IMR-90 (cell line): ENCODE measurements at regions not wholly inside any gene's neighbourhood (a gene's known extent, or its start where the extent isn't known, plus 50 kb on each side); places are given as distances from the start of the nearest gene placed in this dataset.

Source experiments
- ATAC-seq: fragments of 200-7000 bp; cut with Tn5 transposase; 2 replicates; pipeline ENCODE4 v1.9.1; 2020; ENCODE audit warnings: low read depth, mild to moderate bottlenecking, moderate library complexity
- BruUV-seq: library from RNA; stranded (reverse); fragments of 400-500 nt; replicated peaks from 2 replicates; lab custom pipeline; 2021; lab: Mats Ljungman, UMichigan
- CTCF ChIA-PET: fragments of 300-600 bp; formaldehyde crosslinking; extraction: SDS; loops from one replicate; lab custom pipeline; 2021; ENCODE audit warnings: antibody characterized with exemption; lab: Yijun Ruan, JAX
- POLR2A ChIA-PET: fragments of 300-600 bp; sonication (Branson Sonifier 250); formaldehyde crosslinking; loops from one replicate; lab custom pipeline; 2022; ENCODE audit warnings: antibody characterized with exemption; ENCODE audit not compliant: unreplicated experiment; lab: Charles Lee
- DNase-seq: peaks from one replicate; pipeline ENCODE4 v3.0.0; 2013
- H2AFZ ChIP-seq: replicated peaks from 2 replicates; pipeline ENCODE3; 2013; ENCODE audit warnings: low read length, mild to moderate bottlenecking; ENCODE audit not compliant: poor library complexity
- H2AK5ac ChIP-seq: 2 replicates; pipeline ENCODE4 v1.6.1; 2013; ENCODE audit warnings: low read depth, low read length, inconsistent platforms
- H2AK9ac ChIP-seq: replicated peaks from 2 replicates; pipeline ENCODE3; 2013; ENCODE audit warnings: mild to moderate bottlenecking, low read depth, low read length, moderate library complexity; ENCODE audit not compliant: poor library complexity
- H2BK120ac ChIP-seq: 2 replicates; pipeline ENCODE4 v1.6.1; 2013; ENCODE audit warnings: low read depth, low read length, inconsistent platforms
- H2BK15ac ChIP-seq: 3 replicates; pipeline ENCODE4 v1.6.1; 2013; ENCODE audit warnings: low read depth, low read length, inconsistent platforms
- H2BK20ac ChIP-seq: 2 replicates; pipeline ENCODE4 v1.6.1; 2013; ENCODE audit warnings: low read depth, mild to moderate bottlenecking, inconsistent platforms, low read length, moderate library complexity
- H2BK5ac ChIP-seq: 2 replicates; pipeline ENCODE4 v1.6.1; 2013; ENCODE audit warnings: mild to moderate bottlenecking, low read depth, low read length, inconsistent platforms; ENCODE audit not compliant: poor library complexity, severe bottlenecking
- H3K14ac ChIP-seq: replicated peaks from 2 replicates; pipeline ENCODE4 v1.6.1; 2013; ENCODE audit warnings: low read depth, low read length, inconsistent platforms
- H3K18ac ChIP-seq: 2 replicates; pipeline ENCODE4 v1.6.1; 2013; ENCODE audit warnings: low read depth, low read length, control low read depth
- H3K23ac ChIP-seq: 2 replicates; pipeline ENCODE4 v1.6.1; 2013; ENCODE audit warnings: low read depth, low read length, inconsistent platforms
- H3K27ac ChIP-seq: 2 replicates; pipeline ENCODE4 v1.5.1; 2013; ENCODE audit warnings: mild to moderate bottlenecking, control low read depth, low read length; ENCODE audit not compliant: insufficient read depth
- H3K27me3 ChIP-seq: 2 replicates; pipeline ENCODE4 v1.6.1; 2013; ENCODE audit warnings: low read length; ENCODE audit not compliant: control insufficient read depth, insufficient read depth
- H3K36me3 ChIP-seq: 2 replicates; pipeline ENCODE4 v1.6.1; 2013; ENCODE audit warnings: low read length, mixed read lengths; ENCODE audit not compliant: control insufficient read depth, insufficient read depth
- H3K4ac ChIP-seq: 2 replicates; pipeline ENCODE4 v1.6.1; 2013; ENCODE audit warnings: low read depth, low read length, inconsistent platforms
- H3K4me1 ChIP-seq: 2 replicates; pipeline ENCODE4 v1.6.1; 2013; ENCODE audit warnings: low read length, mixed read lengths; ENCODE audit not compliant: control insufficient read depth, insufficient read depth
- H3K4me2 ChIP-seq: 2 replicates; pipeline ENCODE4 v1.6.1; 2013; ENCODE audit warnings: low read depth, mild to moderate bottlenecking, control low read depth, low read length, moderate library complexity
- H3K4me3 ChIP-seq: 2 replicates; pipeline ENCODE4 v1.5.1; 2013; ENCODE audit warnings: low read depth, mild to moderate bottlenecking, control low read depth, low read length, moderate library complexity; ENCODE audit not compliant: insufficient read depth
- H3K56ac ChIP-seq: 2 replicates; pipeline ENCODE4 v1.6.1; 2013; ENCODE audit warnings: low read length, inconsistent platforms; ENCODE audit not compliant: insufficient read depth; ENCODE audit errors: extremely low read depth
- H3K79me1 ChIP-seq, 2 experiments: 2 replicates each; pipeline ENCODE4 v1.6.1; 2013; ENCODE audit warnings: low read length in 2 of 2, inconsistent platforms in 1 of 2, low read depth in 1 of 2
- H3K9ac ChIP-seq: 2 replicates; pipeline ENCODE4 v1.6.1; 2013; ENCODE audit warnings: low read depth, low read length, control low read depth
- H3K9me1 ChIP-seq: 2 replicates; pipeline ENCODE4 v1.6.1; 2013; ENCODE audit warnings: low read length, inconsistent platforms; ENCODE audit not compliant: insufficient read depth
- H3K9me3 ChIP-seq: 2 replicates; pipeline ENCODE4 v1.6.1; 2013; ENCODE audit warnings: low read length; ENCODE audit not compliant: control insufficient read depth, insufficient read depth
- H4K20me1 ChIP-seq: 2 replicates; pipeline ENCODE4 v1.6.1; 2013; ENCODE audit warnings: low read length, inconsistent platforms; ENCODE audit not compliant: insufficient read depth
- H4K5ac ChIP-seq: 2 replicates; pipeline ENCODE4 v1.6.1; 2013; ENCODE audit warnings: mild to moderate bottlenecking, low read depth, low read length, control low read depth
- H4K8ac ChIP-seq, 2 experiments: 2 replicates each; pipeline ENCODE4 v1.6.1; 2013; ENCODE audit warnings: low read depth in 2 of 2, low read length in 2 of 2, control low read depth in 1 of 2, inconsistent platforms in 1 of 2
- H4K91ac ChIP-seq: 2 replicates; pipeline ENCODE4 v1.6.1; 2013; ENCODE audit warnings: low read depth, low read length, inconsistent platforms; ENCODE audit not compliant: insufficient read depth
- BHLHE40 ChIP-seq: fragments of 150-350 bp; IDR thresholded peaks from 2 replicates; pipeline ENCODE4 v1.6.1; 2016; ENCODE audit warnings: mild to moderate bottlenecking, low read depth, low read length
- CHD1 ChIP-seq: IDR thresholded peaks from 2 replicates; pipeline ENCODE4 v1.6.1; 2012; ENCODE audit warnings: low read depth, low read length, improper control_type of control experiment
- FOS ChIP-seq: fragments of 150-350 bp; IDR thresholded peaks from 2 replicates; pipeline ENCODE4 v1.6.1; 2016; ENCODE audit warnings: low read depth, low read length
- MAZ ChIP-seq: IDR thresholded peaks from 2 replicates; pipeline ENCODE4 v1.6.1; 2012; ENCODE audit warnings: low read depth, mild to moderate bottlenecking, low read length, improper control_type of control experiment, moderate library complexity, borderline replicate concordance
- MXI1 ChIP-seq: IDR thresholded peaks from 2 replicates; pipeline ENCODE4 v1.6.1; 2012; ENCODE audit warnings: low read depth, mild to moderate bottlenecking, low read length, moderate library complexity, borderline replicate concordance
- NFE2L2 ChIP-seq: fragments of 150-350 bp; IDR thresholded peaks from 2 replicates; pipeline ENCODE4 v1.6.1; 2016; ENCODE audit warnings: low read depth, mild to moderate bottlenecking, low read length
- POLR2A ChIP-seq: IDR thresholded peaks from 2 replicates; pipeline ENCODE4 v1.6.1; 2012; ENCODE audit warnings: mild to moderate bottlenecking, low read depth, low read length
- RAD21 ChIP-seq: IDR thresholded peaks from 2 replicates; pipeline ENCODE4 v1.6.1; 2012; ENCODE audit warnings: low read length, improper control_type of control experiment
- RCOR1 ChIP-seq: IDR thresholded peaks from 2 replicates; pipeline ENCODE4 v1.6.1; 2012; ENCODE audit warnings: mild to moderate bottlenecking, low read length, improper control_type of control experiment; ENCODE audit not compliant: insufficient replicate concordance
- RFX5 ChIP-seq: IDR thresholded peaks from 2 replicates; pipeline ENCODE4 v1.8.0; 2012; ENCODE audit warnings: low read depth, mild to moderate bottlenecking, low read length, moderate library complexity
- SMC3 ChIP-seq: fragments of 150-350 bp; IDR thresholded peaks from 2 replicates; pipeline ENCODE4 v1.6.1; 2016; ENCODE audit warnings: low read depth, mild to moderate bottlenecking, antibody characterized with exemption, low read length, moderate library complexity
- WGBS, 2 experiments: methylation state at CpG; one replicate each; pipeline versions ENCODE4 v1.1.5 to v1.1.7; 2013; ENCODE audit warnings: missing lambda C conversion rate in 2 of 2; ENCODE audit not compliant: insufficient read length in 1 of 2; ENCODE audit errors: extremely low coverage in 2 of 2; 5-methylcytosine and 5-hydroxymethylcytosine counted together
- dilution Hi-C: fragments of 300-500 bp; cut with HindIII; formaldehyde crosslinking; loops from one replicate; pipeline ENCODE4 v1.14.3; 2018; ENCODE audit warnings: low sequenced_read_pairs; ENCODE audit not compliant: unreplicated experiment
- in situ Hi-C: fragments of 300-500 bp; cut with MboI; formaldehyde crosslinking; loops from 3 replicates; pipeline ENCODE4 v1.14.3; 2019; ENCODE audit warnings: low sequenced_read_pairs, inconsistent platforms, mixed read lengths
- intact Hi-C: fragments of 100-400 bp; cut with micrococcal nuclease; formaldehyde crosslinking; loops from 2 replicates; pipeline ENCODE4 v1.10.0; 2022
- TF ChIP-seq, protein P1 (sequence below): conservative IDR thresholded peaks from 2 replicates; pipeline ENCODE4 v1.5.1; 2012; ENCODE audit warnings: mild to moderate bottlenecking, low read depth, low read length, improper control_type of control experiment
- TF ChIP-seq, protein P2 (sequence below): fragments of 150-350 bp; IDR thresholded peaks from 2 replicates; pipeline ENCODE4 v1.6.1; 2017; ENCODE audit warnings: mild to moderate bottlenecking, antibody characterized with exemption, low read length, low read depth
- TF ChIP-seq, protein P3 (sequence below): fragments of 150-350 bp; IDR thresholded peaks from 2 replicates; pipeline ENCODE4 v1.6.1; 2016; ENCODE audit warnings: low read depth, mild to moderate bottlenecking, low read length, moderate library complexity, borderline replicate concordance

DNA sequence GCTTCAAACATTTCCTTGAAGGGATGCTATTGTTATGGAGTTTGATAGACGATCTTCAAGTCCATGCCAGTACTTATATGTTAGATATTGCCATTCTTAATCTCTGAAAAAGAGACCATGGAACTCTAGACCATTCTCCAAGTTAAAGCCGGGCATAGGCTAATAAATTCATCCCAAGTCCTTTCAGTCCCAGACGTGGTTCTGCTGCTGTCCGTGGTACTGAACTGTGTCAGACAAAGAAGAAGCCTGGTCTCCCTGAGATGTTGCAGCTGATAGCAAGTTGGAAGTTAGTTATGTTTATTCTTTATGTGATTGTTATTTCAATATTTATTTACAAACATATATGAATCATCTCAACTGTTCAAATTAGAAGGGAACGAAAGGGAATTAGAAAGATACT, 158.7 kb downstream of the NMUR2 start:
- no peaks in the 10 kb centered on the region for H3K4me1 ChIP-seq
- H3K9ac ChIP-seq = no peak overlapping the region
- no peak overlapping the region for H4K5ac ChIP-seq
- ChIA-PET POLR2A (no interaction called here), CTCF (no interaction called here)
- H2AFZ ChIP-seq = no peak overlapping the region
- BruUV-seq = no TSS peak
- in situ Hi-C loops (no loop called here), intact Hi-C loops (no loop called here), dilution Hi-C loops (no loop called here)
- no peak overlapping the region for H3K4me3 ChIP-seq
- no CpG with 5 or more reads among the region's 5 CpGs for WGBS, 2 experiments
- no peaks in the 10 kb centered on the region for H4K20me1 ChIP-seq
- H3K27me3 ChIP-seq = no peaks in the 10 kb centered on the region
- no peaks in the 10 kb centered on the region for H3K36me3 ChIP-seq
- no peak overlapping the region for H3K23ac ChIP-seq
- TF ChIP-seq RFX5 (no peak), BHLHE40 (no peak), FOS (no peak), MXI1 (no peak), CHD1 (no peak), SMC3 (no peak), RAD21 (no peak), NFE2L2 (no peak), RCOR1 (no peak), POLR2A (no peak), MAZ (no peak)
- TF ChIP-seq, protein P1, sequence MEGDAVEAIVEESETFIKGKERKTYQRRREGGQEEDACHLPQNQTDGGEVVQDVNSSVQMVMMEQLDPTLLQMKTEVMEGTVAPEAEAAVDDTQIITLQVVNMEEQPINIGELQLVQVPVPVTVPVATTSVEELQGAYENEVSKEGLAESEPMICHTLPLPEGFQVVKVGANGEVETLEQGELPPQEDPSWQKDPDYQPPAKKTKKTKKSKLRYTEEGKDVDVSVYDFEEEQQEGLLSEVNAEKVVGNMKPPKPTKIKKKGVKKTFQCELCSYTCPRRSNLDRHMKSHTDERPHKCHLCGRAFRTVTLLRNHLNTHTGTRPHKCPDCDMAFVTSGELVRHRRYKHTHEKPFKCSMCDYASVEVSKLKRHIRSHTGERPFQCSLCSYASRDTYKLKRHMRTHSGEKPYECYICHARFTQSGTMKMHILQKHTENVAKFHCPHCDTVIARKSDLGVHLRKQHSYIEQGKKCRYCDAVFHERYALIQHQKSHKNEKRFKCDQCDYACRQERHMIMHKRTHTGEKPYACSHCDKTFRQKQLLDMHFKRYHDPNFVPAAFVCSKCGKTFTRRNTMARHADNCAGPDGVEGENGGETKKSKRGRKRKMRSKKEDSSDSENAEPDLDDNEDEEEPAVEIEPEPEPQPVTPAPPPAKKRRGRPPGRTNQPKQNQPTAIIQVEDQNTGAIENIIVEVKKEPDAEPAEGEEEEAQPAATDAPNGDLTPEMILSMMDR = no peak
- TF ChIP-seq, protein P2, sequence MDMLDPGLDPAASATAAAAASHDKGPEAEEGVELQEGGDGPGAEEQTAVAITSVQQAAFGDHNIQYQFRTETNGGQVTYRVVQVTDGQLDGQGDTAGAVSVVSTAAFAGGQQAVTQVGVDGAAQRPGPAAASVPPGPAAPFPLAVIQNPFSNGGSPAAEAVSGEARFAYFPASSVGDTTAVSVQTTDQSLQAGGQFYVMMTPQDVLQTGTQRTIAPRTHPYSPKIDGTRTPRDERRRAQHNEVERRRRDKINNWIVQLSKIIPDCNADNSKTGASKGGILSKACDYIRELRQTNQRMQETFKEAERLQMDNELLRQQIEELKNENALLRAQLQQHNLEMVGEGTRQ = no peak
- TF ChIP-seq, protein P3, sequence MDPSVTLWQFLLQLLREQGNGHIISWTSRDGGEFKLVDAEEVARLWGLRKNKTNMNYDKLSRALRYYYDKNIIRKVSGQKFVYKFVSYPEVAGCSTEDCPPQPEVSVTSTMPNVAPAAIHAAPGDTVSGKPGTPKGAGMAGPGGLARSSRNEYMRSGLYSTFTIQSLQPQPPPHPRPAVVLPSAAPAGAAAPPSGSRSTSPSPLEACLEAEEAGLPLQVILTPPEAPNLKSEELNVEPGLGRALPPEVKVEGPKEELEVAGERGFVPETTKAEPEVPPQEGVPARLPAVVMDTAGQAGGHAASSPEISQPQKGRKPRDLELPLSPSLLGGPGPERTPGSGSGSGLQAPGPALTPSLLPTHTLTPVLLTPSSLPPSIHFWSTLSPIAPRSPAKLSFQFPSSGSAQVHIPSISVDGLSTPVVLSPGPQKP = no peak
- H2AK5ac ChIP-seq = no peak overlapping the region
- DNase-seq = peak; percentile 3
- no peak overlapping the region for H2BK120ac ChIP-seq
- H3K56ac ChIP-seq = no peak overlapping the region
- H3K4ac ChIP-seq = no peak overlapping the region
- no peak overlapping the region for H3K18ac ChIP-seq
- no peak overlapping the region for H2BK20ac ChIP-seq
- ATAC-seq = no peak
- no peak overlapping the region for H3K4me2 ChIP-seq
- H2BK5ac ChIP-seq = no peak overlapping the region
- no peak overlapping the region for H4K8ac ChIP-seq
- no peak overlapping the region for H3K14ac ChIP-seq
- no peak overlapping the region for H4K91ac ChIP-seq
- no peaks in the 10 kb centered on the region for H3K79me1 ChIP-seq
- no peaks in the 10 kb centered on the region for H3K9me1 ChIP-seq
- no peak overlapping the region for H2AK9ac ChIP-seq
- H3K27ac ChIP-seq = no peak overlapping the region
- peaks cover 2% of the 10 kb centered on the region for H3K9me3 ChIP-seq
- H2BK15ac ChIP-seq = no peak overlapping the region
